A549 (cell line): ENCODE measurements at regions not wholly inside any gene's neighbourhood (a gene's known extent, or its start where the extent isn't known, plus 50 kb on each side); places are given as distances from the start of the nearest gene placed in this dataset.

Source experiments
- FOSL2 ChIP-seq, 2 experiments: fragments of 450-650 bp in 1 of 2; fragments of >200 bp in 1 of 2; sonication (Bioruptor Twin) in 1 of 2; formaldehyde crosslinking; IDR thresholded peaks; 2 replicates each; pipeline versions ENCODE4 v1.5.0 to v1.6.1; 2016 to 2020; ENCODE audit warnings: mild to moderate bottlenecking in 1 of 2, moderate library complexity in 1 of 2
- MAZ ChIP-seq: fragments of 150-350 bp; IDR thresholded peaks from 2 replicates; pipeline ENCODE4 v1.6.1; 2014; ENCODE audit warnings: antibody characterized with exemption, low read depth, low read length, borderline replicate concordance
- POLR2A ChIP-seq: IDR thresholded peaks from 2 replicates; pipeline ENCODE4 v1.6.1; 2012; ENCODE audit warnings: mild to moderate bottlenecking, low read length
- TF ChIP-seq, protein P1 (sequence below): fragments of >200 bp; sonication (Bioruptor Twin); formaldehyde crosslinking; IDR thresholded peaks from 3 replicates; pipeline ENCODE4 v1.6.1; 2016

DNA sequence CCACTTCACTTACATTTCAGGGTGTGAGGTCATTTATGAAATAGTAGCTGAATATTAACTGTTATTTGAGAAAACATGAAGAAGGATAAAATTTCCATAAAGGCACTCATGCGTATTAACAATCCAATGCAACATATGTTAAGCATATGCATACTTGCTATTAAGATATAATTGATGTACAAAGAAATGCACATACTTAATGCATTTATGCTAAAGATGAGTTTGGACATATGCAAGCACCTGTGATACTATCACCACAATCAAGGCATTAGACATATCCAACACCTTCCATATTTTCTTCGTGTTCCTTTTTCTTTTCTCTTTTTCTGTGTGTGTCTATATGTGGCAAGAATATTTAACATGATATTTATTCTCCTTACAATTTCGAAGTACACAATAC lies 464.8 kb upstream of the BRINP3 start:
- no peak for TF ChIP-seq FOSL2 (IDR thresholded peaks at IDR 0.05)
- no peak for TF ChIP-seq FOSL2 (CRISPR knock-in tag; IDR thresholded peaks at IDR 0.05)
- TF ChIP-seq, protein P1, sequence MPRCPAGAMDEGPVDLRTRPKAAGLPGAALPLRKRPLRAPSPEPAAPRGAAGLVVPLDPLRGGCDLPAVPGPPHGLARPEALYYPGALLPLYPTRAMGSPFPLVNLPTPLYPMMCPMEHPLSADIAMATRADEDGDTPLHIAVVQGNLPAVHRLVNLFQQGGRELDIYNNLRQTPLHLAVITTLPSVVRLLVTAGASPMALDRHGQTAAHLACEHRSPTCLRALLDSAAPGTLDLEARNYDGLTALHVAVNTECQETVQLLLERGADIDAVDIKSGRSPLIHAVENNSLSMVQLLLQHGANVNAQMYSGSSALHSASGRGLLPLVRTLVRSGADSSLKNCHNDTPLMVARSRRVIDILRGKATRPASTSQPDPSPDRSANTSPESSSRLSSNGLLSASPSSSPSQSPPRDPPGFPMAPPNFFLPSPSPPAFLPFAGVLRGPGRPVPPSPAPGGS: no peak
- no peak for TF ChIP-seq MAZ
- no peak for TF ChIP-seq POLR2A
